ENCODE measurements at regions not wholly inside any gene's neighbourhood (a gene's known extent, or its start where the extent isn't known, plus 50 kb on each side); places are given as distances from the start of the nearest gene placed in this dataset.

- TF ChIP-seq CTCF (IDR thresholded peaks at IDR 0.05; ENCODE audit: low read length) (no peak), EZH2 (IDR thresholded peaks at IDR 0.05; ENCODE audit: borderline replicate concordance, low read length) (no peak)
Measured at GRCh38 chr11:116638463-116638862, 134.3 kb downstream of the BUD13 start.

All from OCI-LY1 (cell line).